HL-60 (cell line): ENCODE measurements at regions not wholly inside any gene's neighbourhood (a gene's known extent, or its start where the extent isn't known, plus 50 kb on each side); places are given as distances from the start of the nearest gene placed in this dataset.

Experiments used
- CTCF ChIP-seq: IDR thresholded peaks from one replicate; pipeline ENCODE4 v1.5.1; 2011; ENCODE audit warnings: low read length, control low read depth, inconsistent platforms; ENCODE audit not compliant: insufficient read depth
- GABPA ChIP-seq: IDR thresholded peaks from 2 replicates; pipeline ENCODE4 v1.6.1; 2012; ENCODE audit warnings: low read depth
- POLR2AphosphoS5 ChIP-seq: IDR thresholded peaks from 2 replicates; pipeline ENCODE4 v1.6.1; 2012; ENCODE audit warnings: low read depth
- SPI1 ChIP-seq: IDR thresholded peaks from 2 replicates; pipeline ENCODE4 v1.6.1; 2012; ENCODE audit warnings: low read depth, mild to moderate bottlenecking, borderline replicate concordance
- TF ChIP-seq, protein P1 (sequence below): IDR thresholded peaks from 2 replicates; pipeline ENCODE4 v1.6.1; 2012; ENCODE audit warnings: low read depth; ENCODE audit not compliant: insufficient replicate concordance

DNA sequence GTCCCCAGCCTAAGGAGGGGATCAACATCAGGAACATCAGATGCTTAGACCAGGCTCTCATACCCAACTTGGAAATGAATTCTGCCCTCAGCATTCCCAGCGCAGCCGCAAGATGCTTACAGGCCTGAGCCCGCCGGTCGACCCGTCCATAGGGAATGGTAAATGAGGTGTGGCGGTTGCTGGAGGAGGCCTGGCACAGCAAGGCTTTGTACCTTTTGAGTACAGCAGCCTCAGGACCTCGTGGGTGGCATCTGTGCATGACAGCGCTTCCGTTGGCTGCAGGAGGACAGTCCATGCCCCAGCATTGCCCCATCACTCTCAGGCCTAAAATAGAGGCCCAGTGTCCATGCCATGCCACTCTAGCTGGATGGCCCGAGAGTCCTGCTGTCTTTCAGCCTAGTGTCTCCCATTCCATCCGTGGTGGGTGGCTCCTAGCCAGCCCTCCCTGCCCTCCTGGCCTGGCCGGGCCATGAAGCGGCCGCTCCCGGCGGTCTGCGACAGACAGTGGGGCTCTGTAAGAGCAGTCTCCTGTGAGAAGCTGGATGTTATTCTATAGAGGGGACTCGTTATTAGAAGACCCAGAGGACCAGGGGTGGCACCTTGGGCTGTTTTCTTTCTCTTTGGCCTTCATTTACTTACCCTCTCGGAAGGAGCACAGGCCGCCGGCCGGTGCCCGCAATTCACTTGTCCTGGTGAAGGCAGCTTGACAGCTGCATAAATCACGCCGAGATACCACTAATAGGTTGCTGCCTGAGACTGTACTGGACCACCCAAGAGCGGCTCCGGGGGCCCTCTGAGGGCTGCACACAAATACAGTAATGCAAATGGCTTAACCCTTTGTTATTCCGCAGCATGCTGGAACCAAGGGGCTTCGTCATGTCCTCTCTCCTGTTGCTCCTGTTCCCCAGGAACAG is 223.5 kb upstream of the TUT7 start:
- TF ChIP-seq CTCF (no peak), POLR2AphosphoS5 (no peak), SPI1 (no peak), GABPA (no peak)
- TF ChIP-seq, protein P1, sequence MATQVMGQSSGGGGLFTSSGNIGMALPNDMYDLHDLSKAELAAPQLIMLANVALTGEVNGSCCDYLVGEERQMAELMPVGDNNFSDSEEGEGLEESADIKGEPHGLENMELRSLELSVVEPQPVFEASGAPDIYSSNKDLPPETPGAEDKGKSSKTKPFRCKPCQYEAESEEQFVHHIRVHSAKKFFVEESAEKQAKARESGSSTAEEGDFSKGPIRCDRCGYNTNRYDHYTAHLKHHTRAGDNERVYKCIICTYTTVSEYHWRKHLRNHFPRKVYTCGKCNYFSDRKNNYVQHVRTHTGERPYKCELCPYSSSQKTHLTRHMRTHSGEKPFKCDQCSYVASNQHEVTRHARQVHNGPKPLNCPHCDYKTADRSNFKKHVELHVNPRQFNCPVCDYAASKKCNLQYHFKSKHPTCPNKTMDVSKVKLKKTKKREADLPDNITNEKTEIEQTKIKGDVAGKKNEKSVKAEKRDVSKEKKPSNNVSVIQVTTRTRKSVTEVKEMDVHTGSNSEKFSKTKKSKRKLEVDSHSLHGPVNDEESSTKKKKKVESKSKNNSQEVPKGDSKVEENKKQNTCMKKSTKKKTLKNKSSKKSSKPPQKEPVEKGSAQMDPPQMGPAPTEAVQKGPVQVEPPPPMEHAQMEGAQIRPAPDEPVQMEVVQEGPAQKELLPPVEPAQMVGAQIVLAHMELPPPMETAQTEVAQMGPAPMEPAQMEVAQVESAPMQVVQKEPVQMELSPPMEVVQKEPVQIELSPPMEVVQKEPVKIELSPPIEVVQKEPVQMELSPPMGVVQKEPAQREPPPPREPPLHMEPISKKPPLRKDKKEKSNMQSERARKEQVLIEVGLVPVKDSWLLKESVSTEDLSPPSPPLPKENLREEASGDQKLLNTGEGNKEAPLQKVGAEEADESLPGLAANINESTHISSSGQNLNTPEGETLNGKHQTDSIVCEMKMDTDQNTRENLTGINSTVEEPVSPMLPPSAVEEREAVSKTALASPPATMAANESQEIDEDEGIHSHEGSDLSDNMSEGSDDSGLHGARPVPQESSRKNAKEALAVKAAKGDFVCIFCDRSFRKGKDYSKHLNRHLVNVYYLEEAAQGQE = no peak
